ENCODE measurements at regions not wholly inside any gene's neighbourhood (a gene's known extent, or its start where the extent isn't known, plus 50 kb on each side); places are given as distances from the start of the nearest gene placed in this dataset.
A peak's percentile ranks its signal among the peaks of the same experiment; 100 is the strongest.

DNA sequence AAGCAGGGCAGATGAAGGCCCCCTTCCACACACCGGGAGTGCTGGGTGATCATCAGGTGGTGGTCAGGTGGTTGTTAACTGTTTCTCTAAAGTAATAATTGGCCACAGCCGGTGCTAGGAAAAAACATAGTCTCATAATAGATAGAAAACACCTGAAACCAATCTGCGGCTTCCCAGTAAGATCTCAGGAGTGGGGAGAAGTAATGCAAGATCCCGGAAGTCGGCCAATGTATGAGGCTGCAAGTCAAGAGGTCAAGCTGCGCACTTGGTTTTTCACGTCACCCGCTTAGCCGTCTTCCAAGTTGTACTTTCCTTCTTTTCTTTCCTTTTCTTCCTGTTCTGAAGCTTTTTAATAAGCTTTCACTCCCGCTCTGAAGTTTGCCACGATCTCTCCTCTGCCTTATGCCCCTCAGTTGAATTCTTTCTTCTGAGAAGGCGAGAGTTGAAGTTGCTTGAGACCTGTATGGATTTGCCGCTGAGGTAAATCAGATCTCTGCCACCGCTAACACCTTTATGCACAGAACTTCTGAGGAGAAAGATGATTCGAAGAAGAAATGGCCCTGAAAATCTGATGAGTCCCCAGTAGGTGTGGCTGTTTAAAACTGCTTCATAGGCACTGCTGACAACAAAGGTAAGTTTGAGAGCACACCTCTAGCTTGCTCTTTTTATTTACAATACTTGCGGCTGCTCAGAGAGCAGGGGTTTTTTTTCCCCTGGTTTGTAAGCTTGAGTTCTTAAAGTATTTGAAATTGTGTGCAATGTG, 406.6 kb downstream of the FAM170A start:
- no peak overlapping the region for H3K27ac ChIP-seq
- TF ChIP-seq, protein P1, sequence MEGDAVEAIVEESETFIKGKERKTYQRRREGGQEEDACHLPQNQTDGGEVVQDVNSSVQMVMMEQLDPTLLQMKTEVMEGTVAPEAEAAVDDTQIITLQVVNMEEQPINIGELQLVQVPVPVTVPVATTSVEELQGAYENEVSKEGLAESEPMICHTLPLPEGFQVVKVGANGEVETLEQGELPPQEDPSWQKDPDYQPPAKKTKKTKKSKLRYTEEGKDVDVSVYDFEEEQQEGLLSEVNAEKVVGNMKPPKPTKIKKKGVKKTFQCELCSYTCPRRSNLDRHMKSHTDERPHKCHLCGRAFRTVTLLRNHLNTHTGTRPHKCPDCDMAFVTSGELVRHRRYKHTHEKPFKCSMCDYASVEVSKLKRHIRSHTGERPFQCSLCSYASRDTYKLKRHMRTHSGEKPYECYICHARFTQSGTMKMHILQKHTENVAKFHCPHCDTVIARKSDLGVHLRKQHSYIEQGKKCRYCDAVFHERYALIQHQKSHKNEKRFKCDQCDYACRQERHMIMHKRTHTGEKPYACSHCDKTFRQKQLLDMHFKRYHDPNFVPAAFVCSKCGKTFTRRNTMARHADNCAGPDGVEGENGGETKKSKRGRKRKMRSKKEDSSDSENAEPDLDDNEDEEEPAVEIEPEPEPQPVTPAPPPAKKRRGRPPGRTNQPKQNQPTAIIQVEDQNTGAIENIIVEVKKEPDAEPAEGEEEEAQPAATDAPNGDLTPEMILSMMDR (conservative IDR thresholded peaks at IDR 0.05): no peak
- TF ChIP-seq ZFX (IDR thresholded peaks at IDR 0.05): no peak

DNA sequence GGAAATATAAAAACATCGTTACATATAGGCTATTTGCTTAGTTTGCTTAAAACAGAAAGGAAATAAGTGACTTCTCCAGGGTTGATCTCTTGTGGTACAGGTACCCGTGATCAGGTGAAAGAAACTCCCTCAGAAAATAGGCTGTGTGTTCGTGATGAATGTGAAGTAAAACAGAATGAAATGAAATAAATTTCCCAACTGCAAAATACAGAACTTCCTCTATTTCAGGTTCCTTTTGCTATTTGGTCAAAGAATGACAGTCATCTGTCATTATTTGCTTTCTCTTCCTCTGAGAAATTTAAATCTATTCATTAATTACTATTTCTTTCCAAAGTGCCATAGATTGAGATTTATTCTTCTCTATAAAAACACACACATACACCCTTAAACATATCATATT, 408.1 kb downstream of the FAM170A start:
- H3K27ac ChIP-seq: no peak overlapping the region
- TF ChIP-seq, protein P1 (conservative IDR thresholded peaks at IDR 0.05): no peak
- no peak for TF ChIP-seq ZFX (IDR thresholded peaks at IDR 0.05)

DNA sequence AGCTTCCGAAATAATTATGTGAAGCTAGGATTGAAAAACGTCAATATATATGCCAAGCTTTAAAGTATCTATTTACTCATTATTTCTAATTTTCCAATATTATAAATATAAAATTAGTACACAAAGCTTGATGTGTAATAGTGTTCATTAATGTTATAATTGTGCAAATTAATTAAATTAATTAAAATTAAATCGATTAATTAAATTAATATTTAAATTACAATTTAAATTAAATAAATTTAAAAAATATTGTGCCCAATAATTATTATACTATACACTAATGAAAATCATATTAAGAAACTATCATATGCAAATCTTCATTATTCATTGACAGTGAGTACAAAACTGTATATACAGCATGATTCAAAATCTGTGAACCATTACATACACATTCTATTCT, 409.8 kb downstream of the FAM170A start:
- TF ChIP-seq ZFX (IDR thresholded peaks at IDR 0.05): no peak
- TF ChIP-seq, protein P1 (conservative IDR thresholded peaks at IDR 0.05): no peak
- no peak overlapping the region for H3K27ac ChIP-seq

DNA sequence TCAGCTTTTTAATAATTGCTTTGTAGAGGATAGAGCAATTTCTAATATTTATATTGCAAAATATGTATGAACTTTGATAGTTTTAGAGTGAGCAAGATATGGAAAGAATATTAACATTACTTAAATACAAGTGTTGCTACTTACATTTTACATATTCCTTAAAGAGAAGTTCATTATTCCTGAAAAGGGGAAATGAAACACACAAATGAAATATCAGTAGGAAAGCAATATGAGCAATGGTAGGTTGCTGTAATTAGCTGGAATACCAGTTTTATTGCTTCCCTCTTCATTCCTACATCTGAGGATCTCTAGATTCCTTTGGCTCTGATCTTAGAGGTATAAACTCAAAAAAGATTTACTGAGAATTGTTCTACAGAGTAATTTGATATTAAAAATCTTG, 414.1 kb downstream of the FAM170A start:
- TF ChIP-seq, protein P1 (conservative IDR thresholded peaks at IDR 0.05): no peak
- H3K27ac ChIP-seq: no peak overlapping the region

DNA sequence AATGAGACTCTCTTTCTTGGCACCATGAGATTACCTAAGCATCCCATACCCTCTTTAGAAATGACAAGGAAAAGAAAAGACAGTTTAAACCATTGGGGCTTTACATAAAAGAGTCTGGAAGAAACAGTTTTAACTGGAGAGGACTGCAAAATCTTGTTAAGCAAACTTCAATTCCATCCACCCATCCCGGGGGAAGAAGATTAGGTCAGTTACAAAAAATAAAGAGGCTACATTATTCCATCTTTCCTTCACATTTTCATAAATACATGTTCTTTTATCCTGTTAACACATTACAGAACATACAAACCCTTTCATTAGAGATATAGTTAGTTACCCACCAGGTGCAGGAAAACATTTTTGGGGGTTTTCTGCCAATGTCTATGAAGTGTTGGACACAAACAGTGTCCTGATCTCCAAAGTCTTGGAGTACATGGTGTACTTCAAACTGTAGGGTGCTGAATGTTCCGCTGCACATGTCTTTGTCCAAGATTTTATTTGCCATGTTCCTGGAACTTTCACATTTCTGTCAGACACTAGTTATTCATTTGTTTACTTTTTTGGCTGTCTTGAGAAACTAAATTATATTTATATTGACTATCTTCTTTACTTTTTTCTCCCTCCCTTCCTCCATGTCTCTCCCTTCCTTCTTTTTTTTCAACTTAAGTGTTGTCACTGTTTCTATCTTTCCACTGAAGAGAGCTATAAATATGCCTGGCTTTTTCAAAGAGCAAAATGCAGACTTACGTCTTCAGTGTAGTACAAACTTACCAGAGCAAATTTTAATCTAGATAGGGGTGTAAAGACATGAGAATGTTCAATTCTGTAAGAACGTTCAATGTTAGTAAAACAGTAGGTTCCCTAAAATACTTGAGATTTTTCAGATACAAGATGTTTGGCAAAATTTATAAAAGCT, 410.9 kb upstream of the PRR16 start:
- no peak for TF ChIP-seq ZFX (IDR thresholded peaks at IDR 0.05)
- TF ChIP-seq, protein P1 (conservative IDR thresholded peaks at IDR 0.05): no peak
- no peak overlapping the region for H3K27ac ChIP-seq

DNA sequence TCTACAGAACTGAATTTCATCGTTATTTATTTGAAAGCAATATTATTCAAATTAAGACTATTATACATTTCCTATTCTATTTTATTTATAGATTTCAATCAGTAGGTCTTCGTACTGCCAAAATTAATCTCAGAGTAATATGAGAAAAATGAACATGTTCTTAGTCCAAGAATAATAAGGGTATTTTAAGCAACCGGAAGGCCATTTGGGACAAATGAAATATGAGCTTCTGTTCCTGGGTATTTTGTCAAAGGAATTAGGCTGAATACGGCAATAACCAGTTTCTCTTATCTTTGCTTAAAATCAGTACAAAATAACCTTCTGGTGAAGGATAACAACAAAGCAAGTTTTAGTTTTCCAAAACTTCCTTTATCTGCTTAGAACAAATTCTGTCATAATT, 410.3 kb upstream of the PRR16 start:
- H3K27ac ChIP-seq: no peak overlapping the region
- no peak for TF ChIP-seq ZFX (IDR thresholded peaks at IDR 0.05)
- TF ChIP-seq, protein P1 (conservative IDR thresholded peaks at IDR 0.05): no peak

DNA sequence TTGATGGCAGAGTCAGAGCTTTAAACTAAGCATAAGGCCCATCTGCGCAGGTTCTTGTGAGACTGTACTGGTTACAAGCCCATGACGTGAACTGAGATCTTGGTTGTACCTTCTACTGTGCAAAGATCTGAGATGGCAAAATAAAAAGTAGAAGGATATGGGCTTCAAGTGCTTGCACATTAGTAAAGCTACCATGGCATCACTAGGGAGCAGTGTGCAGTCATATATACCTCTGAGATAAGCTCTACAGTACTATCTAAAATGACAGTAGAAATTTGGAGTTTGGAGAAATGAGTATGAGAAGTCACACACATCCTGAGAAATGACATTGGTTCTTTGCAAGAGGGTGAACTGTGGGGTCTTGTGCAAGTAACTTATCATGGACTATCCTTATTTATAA, 408.2 kb upstream of the PRR16 start:
- TF ChIP-seq ZFX (IDR thresholded peaks at IDR 0.05): no peak
- TF ChIP-seq, protein P1 (conservative IDR thresholded peaks at IDR 0.05): peak; percentile 28
- H3K27ac ChIP-seq: no peak overlapping the region

Measured in C4-2B (cell line).